Stimulated activated CD4-positive, alpha-beta T cell treated with anti-CD3 and anti-CD28 coated beads, Interleukin-12 subunit alpha, Interleukin-12 subunit beta, amount 100 ng/mL, for 48 hours (primary cell): ENCODE measurements at regions not wholly inside any gene's neighbourhood (a gene's known extent, or its start where the extent isn't known, plus 50 kb on each side); places are given as distances from the start of the nearest gene placed in this dataset.
"Not testable (repeated sequence)": the region's sequence is repeated elsewhere in the genome, so short reads cannot be mapped to it uniquely, and the experiment has no call there.

ENCODE experiments used
- DNase-seq, 3 donors: peaks; one replicate each; pipeline ENCODE4 v3.0.0-alpha.2; 2020; ENCODE audit warnings: low read depth in 2 of 3, low spot score in 1 of 3

DNA sequence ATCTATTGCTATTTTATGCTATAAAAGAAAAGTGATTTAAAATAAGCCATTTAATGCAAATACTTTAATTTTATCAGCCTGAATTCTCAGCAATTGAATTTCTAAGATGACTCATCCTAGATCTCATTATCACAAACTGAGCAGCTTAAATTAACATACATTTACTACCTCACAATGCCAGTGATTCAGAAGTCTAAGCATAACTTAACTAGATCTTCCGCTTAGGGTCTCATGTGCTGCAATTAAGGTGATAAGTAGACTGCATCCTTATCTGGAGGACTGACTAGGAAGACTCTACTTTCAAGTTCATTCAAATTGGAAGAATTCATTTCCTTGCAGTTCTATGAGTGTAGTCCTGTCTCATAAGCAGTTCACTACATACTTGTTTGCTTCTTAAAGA lies 286.6 kb downstream of the COL11A1 start:
- DNase-seq, result no peak

DNA sequence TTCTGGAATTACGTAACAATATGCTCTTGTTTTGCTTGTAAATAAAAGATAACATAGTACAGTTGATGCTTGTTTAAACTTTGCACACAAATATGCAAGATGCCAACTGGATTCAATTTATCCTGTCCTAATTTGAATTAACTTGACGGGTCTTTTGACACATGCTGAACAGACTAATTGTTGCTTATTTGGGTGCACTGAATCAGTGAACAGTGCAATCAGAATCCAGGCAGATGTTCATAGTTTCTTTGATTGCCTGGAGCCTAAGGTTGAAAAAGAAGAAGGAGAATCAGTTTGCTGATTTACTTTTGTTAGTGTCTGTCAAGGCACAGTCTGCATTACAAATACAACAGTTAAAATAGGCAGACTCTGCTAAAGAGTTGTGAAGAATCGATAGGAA lies 307.9 kb downstream of the COL11A1 start:
- no peak for DNase-seq

DNA sequence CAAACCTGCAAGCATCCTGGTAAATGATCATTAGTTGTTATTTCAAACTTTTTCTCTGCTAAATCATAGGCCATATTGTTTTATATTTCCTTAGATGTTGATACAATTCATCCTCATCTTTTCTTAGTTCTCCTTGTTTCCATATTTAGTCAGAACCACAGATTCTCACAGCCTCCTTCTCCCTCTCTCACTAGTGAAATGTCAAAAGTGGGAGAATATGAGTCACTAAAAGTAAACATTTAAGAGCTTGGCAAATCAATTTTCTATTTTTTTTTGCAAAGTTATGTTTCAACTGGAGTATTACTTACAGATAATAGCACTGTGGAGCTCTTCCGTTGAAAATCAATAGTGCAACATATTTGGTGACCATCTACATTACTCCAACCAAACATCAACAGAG lies 308.8 kb downstream of the COL11A1 start:
- DNase-seq, result no peak

DNA sequence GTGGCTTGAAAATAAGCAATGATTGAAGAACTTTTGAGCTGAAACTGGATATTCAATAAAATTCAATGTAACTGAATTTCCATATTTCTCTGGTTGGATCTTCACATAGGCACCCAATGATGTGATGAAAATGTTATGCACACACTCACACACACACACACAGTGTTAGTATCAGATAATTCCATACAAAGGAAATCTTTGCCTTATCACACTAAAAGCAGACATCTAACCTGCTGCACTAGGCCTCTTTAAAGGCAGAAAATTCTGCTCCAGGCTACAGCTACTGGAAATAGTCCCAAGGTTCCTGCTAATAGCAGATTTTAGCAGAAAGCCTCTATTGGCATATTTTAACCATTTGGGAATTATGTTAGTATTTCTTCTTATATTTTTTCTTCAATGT lies 309.6 kb downstream of the COL11A1 start:
- DNase-seq, result no peak

DNA sequence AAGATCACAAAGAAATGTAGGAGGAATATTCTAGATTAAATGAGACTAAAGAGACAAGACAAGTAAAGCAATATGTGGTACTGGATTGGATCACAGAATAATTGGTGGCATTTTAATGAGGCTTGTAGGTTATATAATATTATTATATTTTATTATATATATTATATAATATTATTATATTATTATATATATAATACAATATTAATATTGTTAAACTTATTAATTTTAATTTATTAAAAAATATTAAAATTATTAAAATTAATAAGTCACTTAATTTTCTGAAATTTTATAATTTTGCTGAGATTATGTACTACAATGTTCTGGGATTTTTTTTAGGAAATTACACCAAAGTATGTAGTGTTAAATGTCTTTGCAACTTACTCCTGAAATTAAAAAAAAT lies 311.9 kb downstream of the COL11A1 start:
- no peak for DNase-seq

DNA sequence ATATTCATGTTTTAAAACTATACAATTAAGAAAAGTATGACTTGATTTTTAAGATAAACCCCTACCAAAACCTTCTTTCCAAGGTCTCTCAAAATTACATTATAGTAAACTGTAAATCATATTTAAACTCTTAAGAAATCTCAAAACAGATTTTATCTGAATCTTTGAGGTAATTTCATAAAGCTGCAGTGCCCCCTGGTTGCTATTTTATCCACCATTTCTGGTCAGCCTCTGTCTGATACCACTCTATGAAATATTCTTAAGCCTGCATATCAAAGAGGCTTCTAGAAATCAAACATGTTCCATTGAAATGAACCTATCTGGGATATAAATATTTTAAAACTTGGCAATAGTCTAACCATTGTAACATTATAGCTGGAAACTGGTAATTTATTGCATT lies 317.3 kb downstream of the COL11A1 start:
- DNase-seq, result no peak

DNA sequence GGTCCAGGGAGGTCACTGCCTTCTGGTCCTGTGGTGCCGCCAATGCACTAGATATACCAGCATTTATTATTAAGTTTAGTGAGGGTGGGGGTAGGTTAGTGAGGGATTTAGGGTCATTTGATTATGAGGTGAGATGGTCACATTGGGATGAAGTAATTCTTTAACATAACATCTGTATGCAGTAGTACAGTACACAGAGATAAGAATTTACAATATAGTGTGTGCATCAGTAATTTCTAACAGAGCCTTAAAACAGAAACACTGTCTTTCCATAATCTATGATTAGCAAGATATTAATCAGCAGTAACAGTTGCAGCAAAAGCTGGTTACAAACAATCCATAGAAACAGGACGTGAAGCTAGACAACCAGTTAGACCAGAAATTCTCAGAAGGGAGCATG lies 318.4 kb downstream of the COL11A1 start:
- not testable (repeated sequence) for DNase-seq

DNA sequence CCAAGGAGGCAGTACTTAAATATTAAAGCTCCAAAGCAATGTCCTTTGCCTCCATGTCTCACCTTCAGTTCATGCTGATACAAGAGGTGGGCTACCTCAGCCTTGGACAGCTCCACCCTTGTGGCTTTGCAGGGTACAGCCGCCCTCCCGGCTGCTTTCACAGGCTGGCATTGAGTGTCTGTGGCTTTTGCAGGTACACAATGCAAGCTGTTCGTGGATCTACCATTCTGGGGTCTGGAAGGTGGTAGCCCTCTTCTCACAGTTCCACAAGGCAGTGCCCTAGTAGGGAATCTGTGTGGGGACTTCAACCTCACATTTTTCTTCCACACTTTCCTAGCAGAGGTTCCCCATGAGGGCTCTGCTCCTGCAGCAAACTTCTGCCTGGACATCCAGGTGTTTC lies 324.8 kb downstream of the COL11A1 start:
- no peak for DNase-seq

DNA sequence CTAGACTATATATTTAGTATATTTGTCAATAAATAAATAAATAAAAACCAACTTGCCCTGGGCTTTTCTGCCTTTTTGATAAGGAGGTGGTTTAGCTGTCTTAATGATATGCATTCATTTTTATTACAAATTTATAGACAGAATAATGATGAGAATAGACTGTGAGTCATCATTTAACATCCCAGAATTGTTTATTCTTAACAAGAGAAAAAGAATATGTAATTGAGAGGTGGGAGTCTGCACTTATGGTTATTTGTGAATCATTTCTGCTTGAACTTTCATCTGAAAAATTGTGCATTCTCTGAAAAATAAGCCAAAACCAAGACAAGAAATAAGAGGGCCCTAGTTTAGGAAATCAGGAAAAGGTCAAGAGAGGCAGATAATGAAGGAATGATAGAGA lies 326.2 kb downstream of the COL11A1 start:
- no peak for DNase-seq

DNA sequence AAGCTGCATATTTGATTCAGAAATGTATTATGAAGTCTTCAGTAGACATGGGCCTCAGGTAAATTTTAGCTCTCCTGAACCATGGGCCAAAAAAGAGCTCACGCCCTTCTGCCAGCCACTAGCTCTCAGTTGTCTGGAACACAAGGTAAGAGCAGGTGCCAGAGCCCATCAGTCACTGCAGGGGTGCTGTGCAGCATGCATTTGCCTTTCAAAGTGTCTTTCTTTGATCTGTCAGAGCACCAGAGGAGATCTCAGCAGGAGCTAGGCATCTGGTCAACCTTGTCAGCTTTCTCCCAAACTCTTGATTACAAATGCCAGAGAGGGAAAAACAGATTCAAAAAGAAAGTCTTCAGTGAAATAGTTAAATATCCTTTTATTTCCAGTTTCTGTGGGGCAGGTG lies 332.3 kb downstream of the COL11A1 start:
- DNase-seq, result no peak

DNA sequence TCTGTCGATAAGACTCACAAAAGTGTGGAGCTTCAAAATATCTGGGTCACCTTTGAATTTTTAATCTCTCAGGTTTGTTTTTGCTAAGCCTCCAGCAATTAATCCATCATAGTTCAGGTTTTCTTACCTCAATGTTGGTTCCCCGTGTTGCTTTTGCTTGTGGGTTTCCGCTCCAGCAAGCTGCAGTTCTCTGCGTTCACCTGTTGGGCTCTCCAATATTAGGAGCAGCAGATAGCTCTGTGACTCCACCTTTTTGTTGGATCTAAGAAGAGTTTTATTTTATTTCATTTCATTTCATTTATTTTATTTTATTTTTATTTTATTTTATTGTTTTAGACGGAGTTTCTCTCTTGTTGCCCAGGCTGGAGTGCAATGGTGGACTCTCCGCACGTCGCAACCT lies 335.5 kb downstream of the COL11A1 start:
- DNase-seq, result no peak

DNA sequence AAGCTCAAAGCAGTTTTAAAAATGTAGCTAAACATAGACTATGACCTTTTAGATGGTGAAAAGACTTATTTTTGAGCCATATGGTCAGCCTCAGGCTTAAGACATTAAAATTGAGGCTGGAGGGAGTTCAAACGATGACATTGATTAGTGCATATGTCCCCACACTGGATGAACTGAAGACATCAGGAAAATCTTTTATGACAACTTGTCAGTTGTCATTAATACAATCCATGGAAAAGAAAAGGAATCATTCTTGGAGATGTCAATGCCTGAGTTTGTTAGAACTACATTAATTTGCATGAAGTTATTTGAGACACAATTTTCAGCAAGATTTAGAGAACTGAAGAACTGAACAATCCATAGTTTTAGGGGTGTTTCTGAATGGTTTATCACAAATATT lies 349.9 kb downstream of the COL11A1 start:
- no peak for DNase-seq

DNA sequence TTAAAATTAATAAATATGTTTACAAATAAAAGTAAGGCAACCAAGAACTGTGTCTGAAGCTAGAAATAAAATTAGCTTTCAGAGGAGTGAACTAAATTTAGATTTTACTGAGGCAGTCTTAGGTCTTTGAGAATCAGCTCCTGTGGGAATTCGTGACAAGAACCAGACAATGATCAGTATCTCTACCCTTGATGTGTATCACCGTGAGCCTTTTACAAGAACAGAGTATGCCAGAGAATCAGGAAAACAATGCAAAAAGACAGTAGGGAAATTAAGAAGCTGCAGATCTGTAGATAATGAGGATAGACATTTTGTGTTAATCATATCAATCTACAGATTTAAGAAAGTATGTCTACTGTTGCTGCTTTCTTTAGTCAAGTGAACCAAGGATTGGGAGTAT lies 351.0 kb downstream of the COL11A1 start:
- no peak for DNase-seq

DNA sequence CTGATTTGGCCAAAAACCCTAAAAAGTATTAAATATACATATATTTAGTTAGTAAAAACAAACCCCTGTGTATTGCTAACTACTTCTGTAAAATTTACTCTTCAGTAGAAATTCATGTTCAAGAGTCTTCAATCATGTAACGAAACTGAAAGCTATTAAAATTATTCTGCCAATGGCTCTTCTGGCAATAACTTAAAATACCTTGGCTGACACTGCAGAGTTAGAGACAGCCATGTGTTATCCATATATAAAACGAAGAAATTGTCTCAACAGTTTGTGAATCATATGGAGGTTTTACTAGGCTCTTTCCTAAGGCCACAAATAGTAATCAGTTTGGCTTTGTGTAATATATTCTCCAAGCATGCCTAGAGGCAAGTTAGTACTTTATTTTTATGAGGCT lies 357.2 kb downstream of the COL11A1 start:
- no peak for DNase-seq

DNA sequence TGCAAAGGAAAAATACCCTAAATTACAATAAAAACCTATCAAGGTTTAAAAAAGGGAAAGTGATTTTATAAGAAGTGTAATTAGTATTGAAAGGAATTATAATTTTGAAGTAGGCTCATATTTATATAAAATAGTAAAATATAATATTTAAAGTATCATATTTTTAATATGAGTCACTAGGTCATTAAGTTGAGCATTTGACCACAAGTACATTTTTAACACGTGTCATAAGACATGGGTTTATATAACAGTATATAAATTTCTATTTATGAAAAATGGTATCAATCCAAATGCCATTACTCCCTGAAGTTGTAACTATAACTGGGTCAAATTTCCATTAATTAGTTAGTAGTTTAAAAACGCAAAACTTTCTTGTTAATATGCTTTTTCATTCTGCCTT lies 365.9 kb downstream of the COL11A1 start:
- no peak for DNase-seq

DNA sequence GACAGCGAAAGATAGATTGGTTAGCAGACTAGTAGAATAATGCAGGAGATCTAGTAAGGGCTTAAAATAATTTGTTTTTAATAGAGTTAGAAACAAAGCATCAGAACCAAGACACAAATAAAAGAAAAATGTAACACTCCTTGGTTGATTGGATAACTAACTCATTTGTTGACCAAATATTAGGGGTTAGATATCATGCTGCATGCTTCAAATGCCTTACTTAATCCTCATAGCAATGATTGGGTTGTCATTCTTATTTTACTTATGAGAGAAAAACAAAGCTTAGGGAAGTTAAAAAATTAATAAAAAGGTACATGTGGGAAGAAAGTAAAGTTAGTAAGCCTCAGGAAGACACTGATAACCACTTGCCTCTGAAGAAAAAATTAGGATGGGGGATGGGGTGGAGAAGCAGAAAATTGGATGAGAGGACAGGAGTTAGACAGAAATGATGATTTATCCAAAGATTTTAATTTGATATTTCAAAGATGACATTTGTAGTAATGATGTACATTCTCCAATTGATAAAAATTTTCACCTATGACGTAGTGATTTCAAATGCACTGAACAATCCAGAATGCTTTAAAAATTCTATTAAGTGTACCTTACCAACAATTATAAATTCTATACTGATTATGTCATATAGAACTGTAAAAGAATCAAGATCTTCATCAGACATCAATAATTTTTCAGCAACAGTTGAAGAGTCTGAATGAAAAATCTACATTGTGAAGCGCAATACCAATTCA lies 374.7 kb downstream of the COL11A1 start:
- no peak for DNase-seq

DNA sequence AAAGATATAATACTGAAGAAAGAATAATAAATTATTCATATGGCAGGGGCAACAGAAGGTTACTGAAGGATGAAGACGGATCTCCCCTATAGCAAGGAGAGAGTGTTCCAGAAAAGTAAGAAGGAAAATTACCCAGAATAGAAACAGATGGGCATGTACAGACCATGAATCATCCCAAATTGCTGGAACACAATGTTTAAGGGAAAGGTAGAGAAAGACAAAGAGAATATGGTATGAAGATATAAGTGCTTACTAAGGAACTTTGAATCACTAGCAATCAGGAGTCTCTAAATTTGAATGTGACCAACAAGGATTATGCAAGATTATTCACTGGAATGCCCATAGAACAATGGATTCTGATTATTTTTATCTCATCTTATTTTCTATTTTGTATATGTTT lies 375.4 kb downstream of the COL11A1 start:
- DNase-seq, result no peak

DNA sequence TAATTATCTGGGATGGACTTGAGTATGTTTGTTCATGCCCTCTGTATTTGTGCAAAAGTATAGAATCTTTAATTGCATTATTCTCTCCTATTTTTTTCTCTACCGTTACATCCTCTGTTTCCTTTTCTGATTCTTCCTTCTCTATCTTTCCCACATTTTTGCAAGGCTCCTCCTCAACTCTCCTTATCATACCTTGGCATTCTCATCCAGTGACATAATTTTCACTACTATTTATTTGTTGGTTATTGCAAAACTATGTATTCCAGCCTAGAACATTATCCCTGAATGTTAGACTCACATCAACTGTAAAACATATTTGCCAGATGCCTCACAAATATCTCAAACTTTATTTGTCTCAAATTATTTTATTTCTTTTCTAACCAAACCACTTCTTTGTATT lies 381.9 kb downstream of the COL11A1 start:
- DNase-seq, result no peak

DNA sequence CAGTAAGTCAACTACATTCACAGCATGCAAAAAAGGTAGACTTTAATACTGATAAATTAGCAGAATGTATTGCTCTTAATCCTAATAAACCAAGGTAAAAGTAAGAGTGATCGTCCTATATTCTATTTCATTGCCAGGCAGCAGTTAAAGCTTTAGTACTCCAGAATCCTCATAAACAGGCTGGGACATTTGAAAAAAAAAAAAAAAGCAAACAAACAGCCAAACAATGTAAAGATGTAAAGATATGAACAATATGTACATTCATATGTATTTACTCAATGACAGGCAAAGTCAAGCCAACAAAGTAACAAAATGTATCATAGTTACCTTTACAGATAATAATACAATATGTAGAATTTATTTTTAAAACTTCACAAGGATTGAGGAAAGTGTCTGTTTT lies 383.6 kb downstream of the COL11A1 start:
- DNase-seq, result no peak

DNA sequence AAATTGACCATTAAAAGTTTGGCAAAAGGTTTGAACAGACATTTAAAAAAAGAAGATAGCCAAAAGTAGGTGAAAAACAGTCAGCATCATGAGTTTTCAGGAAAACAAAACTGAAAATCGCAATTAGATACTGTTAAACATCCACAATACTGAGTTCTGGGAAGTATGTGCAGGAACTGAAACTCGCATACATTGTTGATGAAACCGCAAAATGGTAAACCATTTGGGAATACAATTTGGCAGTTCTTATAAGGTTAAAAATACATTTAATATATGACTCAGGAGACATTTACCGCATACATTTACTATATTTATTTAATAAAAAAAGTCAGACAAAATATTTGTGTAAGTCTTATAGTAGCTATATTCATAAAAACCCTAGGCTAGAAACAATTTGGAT lies 393.2 kb downstream of the COL11A1 start:
- DNase-seq, result no peak

DNA sequence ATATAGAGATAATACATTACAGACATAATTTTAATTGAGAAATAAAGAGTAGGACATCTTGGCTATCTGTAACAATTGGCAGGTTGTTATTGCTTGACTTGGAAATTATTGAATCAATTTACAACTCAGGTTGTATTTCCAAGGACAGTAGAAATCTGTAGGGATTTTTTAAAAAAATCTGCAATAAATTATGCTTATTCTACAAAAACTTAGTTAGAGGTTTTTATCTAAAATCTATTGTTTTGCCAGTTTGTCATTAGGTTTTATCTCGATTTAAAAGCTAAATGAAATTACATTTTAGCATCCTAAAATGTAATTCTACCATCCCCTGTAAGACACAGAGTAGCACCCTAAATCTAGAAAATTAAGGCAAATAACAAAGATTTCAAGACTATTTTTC lies 408.8 kb downstream of the COL11A1 start:
- DNase-seq, result no peak

DNA sequence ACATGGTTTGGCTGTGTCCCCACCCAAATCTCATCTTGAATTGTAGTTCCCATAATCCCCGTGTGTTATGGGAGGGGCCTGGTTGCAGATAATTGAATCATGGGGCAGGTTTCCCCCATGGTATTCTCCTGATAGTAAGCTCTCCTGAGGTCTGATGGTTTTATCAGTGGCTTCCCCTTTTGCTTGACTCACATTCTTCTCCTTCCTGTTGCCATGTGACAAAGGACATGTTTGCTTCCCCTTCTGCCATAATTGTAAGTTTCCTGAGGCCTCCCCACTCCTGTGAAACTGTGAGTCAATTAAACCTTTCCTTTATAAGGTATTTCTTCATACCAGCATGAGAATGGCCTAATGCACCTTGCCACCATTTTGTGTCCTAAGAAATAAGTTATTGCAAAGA lies 415.0 kb downstream of the COL11A1 start:
- no peak for DNase-seq

DNA sequence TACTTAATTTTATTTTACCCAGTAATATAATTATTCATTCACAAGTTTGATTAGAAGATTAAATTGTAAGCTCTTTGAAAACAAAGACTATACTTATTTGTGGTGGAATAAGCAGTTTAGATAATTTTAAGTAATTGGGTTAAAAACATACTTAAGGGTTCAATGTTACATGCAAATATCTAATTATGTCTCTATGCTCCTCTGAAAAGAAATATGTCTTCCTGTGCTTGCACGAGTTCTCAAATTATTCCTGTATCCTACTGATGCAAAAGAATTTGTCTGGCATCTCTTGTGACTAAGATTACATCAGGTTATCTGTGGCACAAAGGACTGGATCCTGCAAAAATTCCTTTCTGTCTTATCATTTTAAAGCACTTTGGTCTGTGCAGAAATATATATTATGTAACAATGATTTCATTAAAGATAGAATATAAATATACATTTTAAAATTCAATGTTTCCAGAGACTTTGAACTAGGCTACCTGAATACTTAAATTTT lies 416.7 kb downstream of the COL11A1 start:
- no peak for DNase-seq
